ENCODE measurements at regions not wholly inside any gene's neighbourhood (a gene's known extent, or its start where the extent isn't known, plus 50 kb on each side); places are given as distances from the start of the nearest gene placed in this dataset.

DNA sequence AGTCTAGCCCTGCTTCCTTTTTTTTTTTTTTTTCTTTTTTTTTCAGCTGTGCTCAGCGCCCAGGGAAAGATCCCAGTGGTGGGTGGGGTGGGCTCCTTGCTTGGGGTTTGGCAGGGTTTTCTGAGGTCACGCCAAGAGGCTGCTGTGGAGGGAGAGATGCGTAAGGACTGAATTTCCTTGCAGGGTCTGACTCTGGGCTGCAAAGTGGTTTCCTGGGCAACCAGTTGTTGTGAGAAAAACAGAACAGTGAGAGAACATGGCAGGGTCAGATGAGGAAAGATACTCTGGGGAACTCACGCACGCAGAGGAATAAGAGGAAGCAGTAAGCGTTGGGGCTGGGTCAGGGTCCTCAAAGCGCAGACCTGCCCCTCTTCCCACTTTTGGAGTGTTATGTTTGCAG is 119.5 kb downstream of the IRF8 start:
- DNase-seq: peak; percentile 74

DNA sequence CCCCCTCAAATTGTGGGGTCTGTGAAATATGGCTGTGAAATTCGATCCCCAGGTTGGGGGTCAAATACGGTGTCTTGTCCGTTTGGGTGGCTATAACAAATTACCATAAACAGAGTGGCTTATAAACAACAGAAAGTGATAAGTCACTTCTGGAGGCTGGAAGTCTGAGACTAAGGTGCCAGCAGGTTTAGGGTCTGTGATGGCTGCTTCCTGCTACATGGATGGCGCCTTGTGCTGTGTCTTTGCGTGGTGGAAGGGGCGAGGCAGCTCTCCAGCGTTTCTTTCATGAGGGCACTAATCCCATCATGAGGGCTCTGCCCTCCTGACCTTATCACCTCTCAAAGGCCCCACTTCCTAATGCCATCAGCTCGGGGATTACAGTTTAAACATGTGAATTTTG is 120.0 kb downstream of the IRF8 start:
- DNase-seq: no peak

DNA sequence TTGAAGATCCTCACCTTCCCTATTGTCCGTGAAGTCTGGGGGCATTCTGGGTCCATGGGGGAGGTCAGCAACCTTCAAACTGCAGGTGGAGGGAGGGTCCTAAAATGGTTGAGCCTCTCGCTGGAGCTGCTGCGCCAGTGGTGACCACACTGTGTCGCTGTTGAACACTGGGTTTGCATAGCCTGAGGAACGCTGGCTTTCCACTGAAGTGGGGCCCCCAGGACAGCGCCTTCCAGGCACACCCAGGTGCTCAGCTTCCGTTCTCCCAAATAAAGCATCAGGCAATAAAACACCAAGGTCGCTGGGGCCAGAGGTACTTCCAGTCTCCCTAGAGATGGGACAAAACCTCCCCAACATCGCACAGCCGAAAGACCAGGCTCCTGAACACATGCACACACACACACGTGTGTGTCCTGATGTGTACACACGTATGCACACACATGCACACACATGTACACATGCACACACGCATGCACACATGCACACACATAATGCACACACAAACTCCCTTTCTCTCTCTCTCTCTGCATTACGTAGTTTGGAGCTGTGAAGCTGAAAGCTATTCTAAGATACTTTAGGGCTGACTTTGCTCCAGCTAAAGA is 120.6 kb downstream of the IRF8 start:
- DNase-seq: no peak

DNA sequence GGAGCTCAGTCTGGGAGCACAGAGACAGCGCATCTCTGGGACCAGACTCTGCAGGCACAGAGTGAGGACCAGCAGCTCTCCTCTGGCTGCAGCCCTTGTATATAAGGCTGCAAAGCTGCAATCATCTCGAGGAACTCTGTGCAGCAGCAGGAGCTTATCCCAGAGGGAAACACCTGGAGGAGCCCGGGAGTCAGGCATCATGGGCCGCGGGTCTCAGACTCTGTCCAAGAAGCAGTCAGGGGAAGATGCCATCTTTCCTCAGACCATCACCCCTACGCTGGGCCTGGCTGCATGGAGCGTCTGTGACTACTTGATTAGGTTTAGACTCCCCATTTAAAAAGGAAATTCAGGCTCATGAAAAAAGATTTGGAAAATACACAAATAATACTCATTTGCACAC is 122.0 kb downstream of the IRF8 start:
- no peak for DNase-seq

DNA sequence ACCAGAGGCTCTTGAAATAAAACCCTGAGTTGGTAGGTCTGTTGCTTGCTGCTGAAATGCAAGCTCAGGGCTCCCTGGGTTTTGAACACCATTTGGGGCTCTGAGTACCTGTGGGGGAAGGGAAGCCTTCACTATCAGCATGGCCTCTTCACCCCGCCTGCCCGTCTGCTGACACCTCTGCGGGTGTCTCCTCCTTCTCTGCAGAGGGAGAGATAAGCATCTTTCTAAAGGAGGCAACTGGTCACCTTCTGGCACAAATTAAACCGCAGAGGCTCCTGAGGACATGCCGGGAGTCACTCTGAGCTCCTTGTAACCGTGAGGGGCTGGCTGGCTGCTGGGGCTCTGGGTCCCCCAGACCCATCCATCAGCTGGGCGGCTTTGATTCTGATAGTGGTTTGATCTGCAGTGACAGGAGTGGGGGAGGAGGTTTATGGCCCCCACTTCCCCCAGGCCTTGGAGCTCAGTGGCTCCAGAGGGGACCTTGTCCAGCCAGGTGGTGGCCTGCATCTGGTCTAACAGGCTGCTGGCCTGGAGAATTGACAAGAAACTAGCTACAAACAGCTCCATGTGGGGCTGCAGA is 123.5 kb downstream of the IRF8 start:
- no peak for DNase-seq

DNA sequence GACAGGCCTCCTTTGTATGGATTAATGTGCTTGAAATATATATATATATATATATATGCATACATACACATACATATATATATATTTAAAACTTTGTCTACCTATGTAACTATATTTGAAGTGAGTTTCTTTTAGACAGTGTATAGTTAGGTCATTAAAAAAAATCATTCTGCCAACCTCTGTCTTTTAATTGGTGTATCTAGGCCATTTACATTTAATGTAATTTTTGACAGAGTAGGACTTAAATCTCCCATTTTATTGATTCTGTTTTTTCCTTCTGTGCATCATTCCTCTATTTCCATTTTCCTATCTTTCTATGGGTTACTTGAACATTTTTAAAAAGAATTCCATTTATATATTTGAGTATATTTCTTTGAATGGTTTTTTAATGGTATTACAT is 125.2 kb downstream of the IRF8 start:
- DNase-seq: no peak

DNA sequence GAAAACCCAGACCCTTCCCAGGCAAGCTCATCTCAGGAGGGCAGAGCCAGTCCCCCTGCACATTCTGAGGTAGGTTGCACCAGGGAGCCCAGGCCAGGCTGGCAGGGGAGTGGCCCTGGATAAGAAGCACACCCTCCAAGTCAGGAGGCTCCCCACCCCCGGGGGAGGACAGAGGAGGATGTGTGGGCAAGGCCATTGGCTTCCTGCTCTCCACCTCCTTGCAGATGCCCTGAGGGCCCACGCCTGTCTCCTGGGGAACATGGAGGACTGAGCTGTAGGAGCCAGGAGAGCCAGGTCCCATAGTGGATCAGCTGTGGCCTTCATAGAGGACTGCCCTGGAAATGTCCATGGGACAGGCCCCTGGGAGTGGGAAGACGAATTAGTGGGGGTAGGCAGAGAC is 126.7 kb downstream of the IRF8 start:
- no peak for DNase-seq

DNA sequence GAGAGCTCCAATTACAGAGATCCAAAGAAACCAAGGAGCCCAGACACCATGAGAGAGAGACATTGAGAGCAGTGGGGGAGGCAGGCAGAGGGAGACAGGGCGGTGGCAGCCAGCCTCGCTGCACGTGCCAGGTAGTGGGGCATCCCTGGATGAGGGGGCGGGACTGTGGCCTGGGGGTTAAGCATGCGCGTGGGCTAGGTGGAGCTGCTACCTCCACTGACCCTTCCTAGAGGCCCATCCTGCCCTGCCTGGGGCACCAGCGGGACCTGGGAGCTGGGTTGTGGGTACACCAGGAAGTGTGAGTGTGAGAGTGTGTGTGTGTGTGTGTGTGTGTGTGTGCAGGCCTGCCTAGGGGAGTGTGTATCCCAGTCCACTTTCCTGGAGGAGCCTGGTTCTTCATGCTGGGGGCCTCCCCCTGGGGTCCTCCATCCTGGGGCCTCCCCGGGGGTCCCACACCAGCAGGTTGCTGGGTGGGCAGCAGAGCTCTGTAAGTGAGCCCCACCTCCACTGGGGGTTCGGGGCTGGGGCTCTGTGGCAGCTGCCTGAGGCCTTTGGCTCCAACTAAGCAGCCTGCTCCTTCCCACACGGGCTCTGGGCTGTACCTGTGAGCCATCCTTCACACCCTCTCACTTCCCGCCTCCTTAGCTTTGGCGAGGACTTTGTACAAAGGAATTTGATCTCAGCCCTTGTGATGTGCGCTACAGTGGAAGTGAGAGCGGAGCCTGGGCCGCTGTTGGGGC is 127.4 kb downstream of the IRF8 start:
- no peak for DNase-seq

DNA sequence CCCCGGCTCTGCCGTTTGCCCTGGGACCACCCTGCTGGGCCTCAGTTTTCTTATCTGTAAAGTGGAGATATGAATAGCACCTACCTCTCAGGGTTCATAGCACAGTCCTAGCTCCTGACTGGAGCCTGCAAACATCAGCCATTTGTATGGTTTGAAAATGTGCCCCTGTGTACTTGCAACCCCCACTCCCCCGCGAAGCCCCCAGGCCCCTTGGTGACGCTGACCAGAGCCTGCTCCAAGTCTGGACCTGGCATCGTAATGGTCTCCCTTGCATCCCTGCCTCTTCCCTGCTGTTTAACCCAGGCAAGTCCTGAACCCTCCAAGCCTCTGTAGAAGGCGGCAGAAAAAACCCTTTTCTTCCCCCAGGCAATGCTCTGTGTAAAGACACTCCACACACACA is 128.0 kb downstream of the IRF8 start:
- DNase-seq: no peak

DNA sequence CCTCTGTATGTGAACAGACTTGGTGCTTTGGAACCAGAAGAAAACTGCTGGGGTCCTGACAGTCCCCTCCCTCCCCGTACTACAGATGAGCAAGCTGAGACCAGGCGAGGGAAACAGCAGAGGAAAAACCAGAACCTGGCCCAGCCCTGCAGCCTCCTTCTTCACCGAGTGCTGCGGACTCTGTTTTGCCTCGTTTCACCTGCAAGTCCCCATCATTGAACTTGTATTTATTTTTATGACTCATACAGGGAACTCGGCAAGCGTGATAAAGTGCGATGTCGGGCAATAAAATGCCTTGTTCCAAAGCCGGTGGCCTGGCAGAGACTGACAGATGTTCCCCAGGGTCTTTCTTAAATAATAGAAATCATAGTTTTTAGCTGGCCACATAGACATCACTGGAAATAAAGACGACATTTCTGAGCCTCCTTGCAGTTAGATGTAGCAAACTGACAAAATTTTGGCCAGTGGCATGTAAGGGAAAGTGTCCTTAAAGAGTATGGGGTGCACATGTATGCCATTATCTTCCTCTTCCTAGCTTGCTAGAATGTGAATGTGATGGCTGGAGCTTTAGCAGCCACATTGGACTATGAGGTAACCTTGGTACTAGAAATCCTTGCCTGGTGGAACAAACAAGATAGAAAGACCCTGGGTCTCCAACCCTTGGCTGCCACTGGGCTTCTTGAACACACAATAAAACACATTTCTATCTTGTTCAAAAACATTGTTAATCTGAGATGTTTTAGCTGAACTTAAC is 128.6 kb downstream of the IRF8 start:
- DNase-seq: no peak

DNA sequence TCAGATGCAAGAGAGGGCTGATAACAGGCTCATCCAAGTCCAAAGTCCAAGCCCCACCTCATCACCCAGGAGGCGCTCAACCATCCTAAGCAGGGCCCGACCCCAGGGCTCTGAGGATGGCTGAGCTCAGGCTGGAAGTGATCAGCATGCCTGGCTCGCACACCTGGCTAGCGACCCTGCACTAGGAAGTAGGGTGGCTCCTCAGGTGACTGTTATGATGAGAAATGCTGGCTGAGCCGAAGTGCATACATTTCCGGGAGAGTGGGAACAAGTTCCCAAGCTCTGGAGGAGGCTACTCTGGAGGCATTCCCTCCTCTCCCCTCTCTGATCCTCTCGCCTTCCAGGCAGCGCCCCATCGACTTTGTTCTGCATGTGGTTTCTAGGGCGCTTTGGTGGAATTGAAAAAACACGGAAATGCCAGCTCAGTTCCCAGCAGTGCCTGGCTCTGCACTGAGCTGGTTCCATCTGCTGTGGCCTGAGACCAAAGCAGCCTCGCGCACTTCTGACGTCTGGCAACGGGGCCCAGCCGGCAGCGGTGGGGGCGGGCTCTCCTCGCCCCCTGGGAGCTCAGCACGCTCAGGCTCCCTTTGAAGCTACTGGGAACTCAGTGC is 130.3 kb downstream of the IRF8 start:
- DNase-seq: no peak

DNA sequence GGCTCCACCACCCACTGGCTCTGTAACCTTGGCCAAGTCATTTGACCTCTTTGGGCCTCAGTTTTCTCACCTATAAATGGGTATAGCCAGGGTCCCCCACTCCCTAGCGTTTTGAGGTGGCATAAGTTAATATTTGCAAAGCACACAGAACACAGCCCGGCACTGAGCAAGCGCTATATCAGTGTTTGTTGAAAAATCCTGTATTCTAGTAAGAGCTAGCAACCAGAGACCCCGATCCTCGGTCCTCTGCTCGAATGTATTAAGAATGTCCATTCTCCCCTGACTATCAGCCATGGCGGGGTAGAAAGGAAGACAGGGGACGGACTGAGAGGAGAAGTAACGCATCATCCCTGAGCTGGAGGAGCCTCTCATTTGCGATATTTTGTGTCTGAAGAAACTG is 131.2 kb downstream of the IRF8 start:
- no peak for DNase-seq

DNA sequence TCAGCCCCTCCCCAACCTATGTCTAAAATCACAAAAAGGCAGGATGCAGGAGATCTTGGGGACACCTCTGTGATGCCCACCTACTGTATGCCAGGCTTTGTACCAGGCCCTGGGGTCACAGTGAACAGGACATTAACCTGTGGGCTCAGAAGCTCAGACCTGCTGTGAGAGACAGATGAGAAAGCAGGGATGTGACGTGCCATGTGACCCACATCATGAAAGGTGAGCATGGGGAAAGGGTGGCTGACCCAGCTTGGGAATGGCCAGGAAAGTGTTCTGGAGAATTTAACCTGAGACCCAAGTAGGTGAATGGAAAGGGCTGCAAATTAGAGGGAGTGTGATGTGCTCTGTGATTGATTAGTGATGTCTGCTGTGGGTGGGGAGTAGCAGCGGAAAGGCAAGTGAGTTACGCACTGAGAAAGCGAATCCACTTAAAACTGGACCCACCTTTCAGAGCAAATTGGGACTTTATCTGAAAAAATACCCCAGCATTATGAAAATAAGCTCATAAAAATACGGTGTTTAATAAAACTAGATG is 132.2 kb downstream of the IRF8 start:
- DNase-seq: no peak

DNA sequence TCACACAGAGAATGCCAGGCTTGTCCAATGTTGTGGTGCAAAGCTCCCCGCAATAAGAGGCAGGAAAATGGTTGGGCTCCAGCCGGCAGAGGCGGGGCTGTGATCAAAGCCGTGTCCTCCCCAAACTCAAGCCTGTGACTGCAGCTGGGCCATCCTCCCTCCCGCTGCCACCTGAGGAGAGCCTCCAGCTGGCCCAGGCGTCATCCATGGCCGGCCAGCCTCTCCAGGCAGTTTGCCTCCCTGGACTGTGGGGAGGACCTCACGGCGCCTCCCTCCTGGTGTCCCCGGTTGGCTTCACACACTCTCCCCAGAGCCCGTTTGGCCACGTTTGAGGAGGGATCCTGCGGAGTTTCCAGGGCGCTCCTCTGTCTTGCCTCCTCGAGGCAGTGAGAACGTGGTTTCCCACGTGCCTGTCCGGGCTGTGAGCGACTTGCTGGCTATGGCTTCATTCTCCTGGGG is 134.1 kb downstream of the IRF8 start:
- DNase-seq: no peak

DNA sequence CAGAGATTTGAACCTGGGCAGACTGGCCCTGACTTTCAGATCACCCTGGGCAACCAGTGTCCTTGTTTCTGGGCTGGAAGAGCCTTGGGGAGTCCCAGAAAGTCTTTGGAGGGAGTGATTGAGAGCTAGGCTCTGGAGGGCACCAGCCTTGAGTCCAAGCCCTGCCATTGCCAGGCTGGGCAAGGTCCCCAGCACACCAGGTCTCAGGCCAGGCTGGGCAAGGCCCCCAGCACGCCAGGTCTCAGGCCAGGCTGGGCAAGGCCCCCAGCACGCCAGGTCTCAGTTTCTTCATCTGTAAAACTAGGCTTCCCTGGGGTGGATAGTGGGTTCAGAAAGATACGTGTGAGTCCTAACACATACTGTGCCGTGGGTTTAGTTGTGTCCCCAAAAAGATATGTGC is 135.0 kb downstream of the IRF8 start:
- DNase-seq: no peak

DNA sequence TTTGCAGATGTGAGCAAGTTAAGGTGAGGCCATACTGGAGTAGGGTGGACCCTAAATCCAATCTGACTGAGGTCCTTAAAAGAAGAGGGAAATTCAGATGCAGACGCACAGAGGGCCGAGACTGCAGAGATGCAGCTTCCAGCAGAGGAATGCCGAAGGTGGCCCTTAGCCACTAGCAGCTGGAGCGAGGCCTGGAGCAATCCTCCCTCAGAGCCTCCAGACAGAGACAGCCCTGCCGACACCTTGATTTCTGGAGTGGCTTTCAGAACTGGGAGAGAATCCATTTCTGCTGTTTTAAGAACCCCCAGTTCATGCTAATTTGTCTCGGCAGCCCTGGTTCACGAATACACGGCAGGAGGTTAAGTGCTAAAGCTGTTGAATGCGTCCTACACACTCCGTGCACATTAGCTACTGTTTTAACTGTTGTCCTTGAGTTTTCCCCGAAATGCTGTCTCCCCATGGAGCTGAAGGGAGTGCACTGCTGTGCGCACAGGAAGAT is 135.5 kb downstream of the IRF8 start:
- DNase-seq: no peak

DNA sequence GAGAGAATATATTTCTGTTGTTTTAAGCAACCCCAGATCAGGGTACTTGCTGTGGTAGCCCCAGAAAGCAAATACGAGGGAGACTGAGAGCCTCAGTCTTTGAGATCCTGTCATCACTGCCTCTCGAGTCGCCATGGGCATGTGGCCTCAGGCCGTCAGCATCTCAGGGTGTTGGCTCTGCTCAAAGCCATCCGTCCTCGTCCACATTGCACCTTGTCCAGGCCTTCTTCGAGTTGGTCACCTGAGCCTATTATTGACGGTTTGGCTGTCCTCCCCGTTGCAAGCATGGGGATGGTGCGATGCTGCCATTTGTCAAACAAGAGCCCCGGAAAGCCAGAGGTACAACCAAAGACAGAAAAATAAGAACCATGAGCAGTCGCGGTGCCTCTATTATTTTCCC is 136.9 kb downstream of the IRF8 start:
- DNase-seq: no peak

DNA sequence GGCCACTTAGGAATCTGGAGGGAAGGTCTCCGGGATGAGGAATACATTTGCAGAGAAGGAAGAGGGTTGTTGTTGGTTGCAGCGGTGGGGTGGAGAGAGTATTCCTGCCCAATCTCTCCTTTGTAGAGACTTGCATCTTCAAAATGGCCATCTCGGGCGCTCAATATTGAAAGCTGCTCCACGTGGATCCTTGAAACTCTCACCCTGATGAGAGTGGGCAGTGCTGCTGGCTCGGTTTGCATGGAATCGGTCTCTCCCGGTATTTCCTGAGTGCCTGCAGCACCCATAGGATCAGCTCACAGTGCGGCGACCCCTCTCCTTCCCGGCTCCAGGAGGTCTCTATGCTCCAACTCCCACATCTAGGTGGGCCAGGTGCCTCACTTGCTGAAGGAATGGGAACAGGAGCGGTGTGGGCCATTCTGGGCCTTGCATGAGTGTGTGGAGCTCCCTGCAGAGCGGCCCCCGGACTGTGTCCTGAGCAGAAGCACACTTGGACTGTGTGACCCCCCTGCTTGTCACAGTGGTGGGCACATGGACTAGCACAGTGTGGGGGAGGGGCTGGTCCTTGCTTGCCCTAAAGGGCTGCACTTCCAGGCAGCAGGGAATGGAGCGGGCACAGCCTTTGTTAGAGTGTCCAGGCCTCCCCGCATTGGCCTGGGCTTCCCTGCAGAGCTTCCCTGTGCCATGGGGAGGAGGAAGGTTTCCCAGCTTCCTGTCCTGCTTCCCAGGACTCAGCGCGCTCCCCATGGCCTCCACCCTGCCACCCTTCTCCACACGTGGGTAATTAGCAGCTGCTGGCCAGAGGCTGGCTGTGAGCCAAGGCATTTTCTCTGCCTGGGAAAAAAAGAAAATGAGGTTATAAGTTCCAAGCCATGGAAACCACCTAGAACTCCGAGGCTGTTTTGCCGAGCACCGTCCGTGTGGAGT is 139.3 kb downstream of the IRF8 start:
- no peak for DNase-seq

DNA sequence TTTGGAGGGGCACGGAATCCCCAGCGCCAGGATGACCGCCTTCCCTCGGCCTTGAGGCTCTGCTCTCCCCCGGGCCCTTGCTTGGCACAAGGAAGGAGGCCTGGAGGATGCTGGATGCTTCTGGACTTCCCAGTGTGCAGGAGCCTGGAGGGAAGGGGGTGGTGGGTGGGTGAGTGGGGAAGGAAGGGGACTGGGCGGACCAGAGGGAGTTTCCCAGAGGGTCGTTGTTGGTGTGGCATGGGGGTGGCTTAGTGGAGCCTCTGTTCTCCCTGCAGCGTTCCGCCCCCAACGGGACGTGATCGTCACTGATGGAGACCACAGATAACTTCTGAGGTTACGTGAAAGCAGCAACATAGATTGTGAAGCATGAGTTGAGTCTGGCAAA is 140.0 kb downstream of the IRF8 start:
- DNase-seq: no peak

DNA sequence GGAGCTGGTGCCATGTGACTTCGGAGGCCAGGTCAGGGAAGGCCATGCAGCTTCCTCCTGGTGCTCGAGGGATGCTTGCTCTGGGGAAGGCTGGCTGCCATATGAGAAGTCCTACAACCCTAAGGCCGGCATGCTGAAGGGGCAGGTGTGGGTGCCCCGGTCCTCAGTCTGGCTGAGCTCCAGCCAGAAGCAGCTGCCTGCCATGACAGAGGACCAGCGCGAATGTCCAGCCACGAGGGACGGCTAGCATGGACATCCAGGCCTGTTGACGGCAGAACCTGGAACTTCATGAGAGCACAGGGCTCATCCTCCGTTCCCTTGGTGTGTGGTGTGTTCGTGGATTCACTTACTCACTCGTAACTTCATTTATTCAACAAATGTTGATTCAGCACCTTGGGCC is 140.6 kb downstream of the IRF8 start:
- DNase-seq: no peak

DNA sequence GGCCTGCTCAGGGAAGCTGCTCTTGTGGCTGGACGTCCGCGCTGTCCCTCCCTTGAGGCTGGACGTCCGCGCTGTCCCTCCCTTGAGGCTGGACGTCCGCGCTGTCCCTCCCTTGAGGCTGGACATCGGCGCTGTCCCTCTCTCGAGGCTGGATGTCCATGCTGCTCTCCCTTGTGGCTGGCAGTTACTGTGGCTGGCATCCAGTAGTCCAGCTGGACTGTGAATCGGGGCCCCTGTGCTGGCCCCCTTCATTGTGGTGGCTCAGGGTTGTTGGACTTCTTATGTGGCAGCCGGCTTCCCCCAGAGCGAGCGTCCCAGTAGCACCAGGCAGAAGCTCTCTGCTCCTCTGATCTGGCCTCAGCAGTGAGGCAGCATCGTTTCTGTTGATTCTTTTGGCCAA is 141.5 kb downstream of the IRF8 start:
- DNase-seq: no peak

DNA sequence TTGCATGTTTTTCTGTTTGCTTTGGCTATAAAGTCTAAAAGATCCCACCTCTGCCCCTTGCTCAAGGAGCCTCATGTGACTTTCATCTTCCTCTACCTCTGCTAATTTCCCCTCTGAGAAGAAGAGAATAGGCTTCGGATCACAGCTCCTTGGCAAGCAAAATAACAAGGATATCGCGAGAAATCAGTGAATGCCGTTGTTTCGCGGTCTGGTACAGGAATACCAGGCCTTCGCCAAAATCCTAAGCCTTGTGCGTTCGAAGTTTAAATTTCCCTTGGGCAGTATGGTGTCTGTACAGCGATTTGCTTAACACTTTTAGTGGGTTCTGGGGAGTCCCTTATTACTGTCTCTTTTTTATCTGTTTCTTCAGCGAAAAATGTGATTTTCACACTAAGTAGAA is 142.3 kb downstream of the IRF8 start:
- DNase-seq: no peak
